ENCODE measurements at regions not wholly inside any gene's neighbourhood (a gene's known extent, or its start where the extent isn't known, plus 50 kb on each side); places are given as distances from the start of the nearest gene placed in this dataset.
"Not testable (repeated sequence)": the region's sequence is repeated elsewhere in the genome, so short reads cannot be mapped to it uniquely, and the experiment has no call there.

DNA sequence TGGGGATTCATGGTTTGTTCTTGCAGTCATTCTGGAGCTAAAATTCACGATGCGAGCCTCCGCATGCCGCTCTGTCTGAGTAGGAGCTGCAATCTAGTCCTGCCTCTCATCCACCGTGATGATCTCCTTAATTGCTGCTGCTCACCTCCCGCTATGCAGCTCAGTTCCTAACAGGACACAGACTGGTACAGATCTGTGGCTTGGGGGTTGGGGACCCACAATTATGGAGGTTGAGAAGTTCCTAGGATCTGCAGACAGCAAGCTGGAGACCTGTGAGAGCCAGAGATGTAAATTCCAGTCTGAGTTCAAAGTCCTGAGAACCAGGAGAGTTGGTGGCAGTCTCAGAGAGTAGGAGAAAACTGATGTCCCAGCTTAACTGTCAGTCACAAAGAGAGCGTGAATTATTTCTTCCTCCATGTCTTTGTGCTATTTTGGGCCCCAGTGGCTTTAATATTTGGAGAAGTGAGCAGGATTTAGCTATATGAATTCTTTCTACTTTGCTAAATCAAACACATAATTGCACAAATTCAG lies 378.7 kb upstream of the MAN1A1 start:
- no peak for DNase-seq

- peak in 1 of 51 donors; percentile 0 for DNase-seq
Observed at GRCh38 chr6:119727504-119728219, 378.1 kb upstream of the MAN1A1 start.

- not testable (repeated sequence) for DNase-seq
Observed at GRCh38 chr6:119726912-119727311, 377.4 kb upstream of the MAN1A1 start.

DNA sequence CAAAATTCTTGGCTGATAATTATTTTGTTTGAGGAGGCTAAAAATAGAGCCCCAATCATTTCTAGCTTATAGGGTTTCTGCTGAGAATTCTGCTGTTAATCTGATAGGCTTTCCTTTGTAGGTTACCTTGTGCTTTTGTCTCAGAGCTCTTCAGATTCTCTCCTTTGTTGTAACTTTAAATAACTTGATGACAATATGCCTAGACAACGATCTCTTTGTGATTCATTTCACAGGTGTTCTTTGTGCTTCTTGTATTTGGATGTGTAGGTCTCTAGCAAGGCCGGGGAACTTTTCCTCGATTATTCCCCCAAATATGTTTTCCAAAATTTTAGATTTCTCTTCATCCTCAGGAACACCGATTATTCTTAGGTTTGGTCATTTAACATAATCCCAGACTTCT lies 376.5 kb upstream of the MAN1A1 start:
- DNase-seq, result no peak

GRCh38 chr6:119720160-119720559 lies 370.6 kb upstream of the MAN1A1 start:
- DNase-seq, result no peak

DNA sequence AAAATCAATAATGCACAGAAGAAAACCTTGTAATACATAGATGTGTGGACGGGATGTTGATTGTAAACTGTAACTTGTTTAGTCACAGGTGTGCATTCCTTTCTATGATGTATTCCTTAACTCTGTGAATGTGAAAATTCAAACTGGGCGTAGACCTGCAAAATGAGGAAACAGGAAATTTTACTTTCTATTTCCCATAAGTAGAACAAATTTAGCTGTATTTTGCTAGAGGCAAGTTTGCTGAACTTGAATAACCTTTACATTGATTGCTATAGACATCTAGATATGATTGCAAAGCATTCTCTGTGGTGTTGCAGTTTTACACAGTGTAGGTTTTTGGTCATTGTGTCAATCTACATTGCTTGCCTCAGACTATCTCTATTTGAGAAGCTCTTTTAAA lies 368.4 kb upstream of the MAN1A1 start:
- DNase-seq, result no peak

- DNase-seq, result no peak
Observed at GRCh38 chr6:119716668-119717270, 367.2 kb upstream of the MAN1A1 start.

- DNase-seq, result no peak
Observed at GRCh38 chr6:119713903-119714302, 364.3 kb upstream of the MAN1A1 start.

DNA sequence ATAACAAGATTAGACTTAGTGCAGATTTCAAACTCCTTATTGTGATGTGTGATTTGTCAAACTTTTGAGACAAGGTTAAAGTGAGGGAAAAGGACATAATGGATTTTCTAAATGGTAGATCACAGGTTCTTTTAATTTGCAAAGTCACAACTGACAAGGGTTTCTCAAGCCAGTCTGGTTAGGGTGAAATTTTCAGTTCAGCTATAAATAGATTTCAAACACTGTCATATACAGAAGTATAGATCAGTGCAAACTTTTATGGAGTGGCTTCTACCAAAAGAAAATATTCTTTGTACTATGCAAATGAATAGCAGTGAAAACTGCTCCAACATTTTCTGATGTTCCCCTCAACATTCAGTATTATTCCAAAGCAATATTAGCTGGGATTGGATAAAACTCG lies 337.1 kb upstream of the MAN1A1 start:
- DNase-seq, result no peak

DNA sequence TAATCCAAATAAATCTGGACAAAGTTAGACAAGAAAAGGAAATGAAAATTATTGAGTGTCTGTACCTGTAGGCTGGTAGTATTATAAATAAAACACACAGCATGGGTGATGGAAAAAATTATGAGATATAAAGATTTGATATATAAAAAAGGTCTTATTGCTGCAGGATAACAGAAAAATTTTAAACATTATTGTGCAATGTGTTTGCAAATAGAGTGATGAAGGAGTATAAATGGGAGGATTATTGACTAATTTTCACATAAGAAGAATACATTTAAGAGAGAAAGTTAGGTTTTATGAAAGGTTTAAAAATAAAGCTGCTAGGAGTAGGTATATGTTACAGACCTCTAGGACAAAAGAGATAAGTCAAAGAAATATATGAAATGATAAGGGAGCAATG lies 336.7 kb upstream of the MAN1A1 start:
- DNase-seq, result no peak

DNA sequence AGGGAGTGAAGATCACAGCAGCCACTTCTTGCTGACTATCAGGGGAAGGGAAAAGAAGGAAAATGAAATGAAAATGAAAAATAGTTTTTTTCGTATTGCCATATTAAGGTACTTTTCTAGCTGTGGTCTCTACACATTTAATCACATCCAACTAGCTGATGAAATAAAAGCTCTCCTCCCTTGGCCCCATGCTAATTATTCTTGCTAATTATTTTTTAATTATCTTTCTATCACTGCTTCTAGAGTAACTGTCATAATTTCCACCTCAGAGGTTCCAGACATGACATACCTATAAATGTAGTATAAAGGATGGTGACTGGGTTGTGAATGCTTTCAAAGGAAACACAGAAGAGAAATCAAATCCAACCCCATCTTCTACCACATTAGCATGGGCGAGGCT lies 334.1 kb upstream of the MAN1A1 start:
- no peak for DNase-seq

GRCh38 chr6:119683031-119683430 lies 333.5 kb upstream of the MAN1A1 start:
- no peak for DNase-seq

DNA sequence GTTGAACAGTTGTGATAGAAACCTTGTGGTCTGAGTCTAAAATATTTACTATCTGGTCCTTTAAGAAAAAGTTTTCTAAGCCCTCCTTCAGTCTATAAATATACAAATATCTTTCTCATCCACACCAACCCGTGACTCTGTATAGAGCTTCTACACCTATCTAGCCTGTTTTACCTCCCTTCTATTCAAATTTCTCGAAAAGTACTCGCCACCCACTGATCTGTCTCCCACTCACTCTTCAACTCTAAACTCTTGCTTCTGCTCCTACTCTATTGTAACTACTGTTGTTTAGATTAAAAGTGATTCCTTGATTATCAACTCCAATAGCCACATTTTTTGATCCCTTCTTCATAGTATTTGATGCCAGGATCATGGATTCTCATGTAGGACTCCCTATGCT lies 329.4 kb upstream of the MAN1A1 start:
- no peak for DNase-seq

- DNase-seq, result no peak
Observed at GRCh38 chr6:119677384-119677783, 327.8 kb upstream of the MAN1A1 start.

DNA sequence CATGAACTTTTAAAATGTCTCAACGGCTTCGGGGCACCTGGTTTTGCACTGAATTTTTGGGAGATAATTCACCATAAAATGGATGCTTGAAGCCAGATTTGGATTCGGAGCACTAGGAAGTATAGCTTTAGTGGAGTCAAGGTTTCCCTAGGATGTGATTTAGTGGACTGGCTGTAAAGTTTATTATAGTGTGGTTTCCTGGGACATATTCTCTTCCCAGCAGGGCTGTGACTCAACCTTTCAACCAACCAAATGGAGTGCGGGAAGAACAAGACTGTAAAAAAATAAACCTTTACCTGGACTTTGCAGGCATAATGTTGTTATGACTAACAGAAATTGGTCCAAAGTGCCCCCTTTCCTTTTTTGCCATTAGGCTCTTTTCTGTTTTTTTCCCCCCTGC lies 327.4 kb upstream of the MAN1A1 start:
- no peak for DNase-seq

GRCh38 chr6:119676230-119676629 lies 326.7 kb upstream of the MAN1A1 start:
- DNase-seq, result no peak

DNA sequence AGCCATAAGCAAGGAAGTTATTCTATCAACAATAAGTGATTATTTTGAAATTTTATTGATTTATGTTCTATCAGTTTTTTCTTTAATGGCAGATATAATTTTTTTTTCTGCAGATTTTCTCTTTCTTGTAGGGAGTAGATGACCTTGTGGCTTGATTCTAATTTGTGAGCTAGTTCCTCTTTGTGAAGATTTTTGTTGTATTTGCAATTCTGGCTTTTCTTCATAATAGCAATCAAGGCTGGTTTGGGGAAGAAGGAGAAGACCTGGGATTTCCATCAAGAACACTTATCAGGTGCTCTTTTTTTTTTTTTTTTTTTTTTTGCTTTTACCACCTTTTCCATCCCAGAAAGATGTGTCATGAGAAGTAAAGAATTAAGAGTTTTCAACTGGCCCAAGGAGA lies 324.2 kb upstream of the MAN1A1 start:
- no peak for DNase-seq

GRCh38 chr6:119672725-119673124 lies 323.2 kb upstream of the MAN1A1 start:
- DNase-seq, result no peak

DNA sequence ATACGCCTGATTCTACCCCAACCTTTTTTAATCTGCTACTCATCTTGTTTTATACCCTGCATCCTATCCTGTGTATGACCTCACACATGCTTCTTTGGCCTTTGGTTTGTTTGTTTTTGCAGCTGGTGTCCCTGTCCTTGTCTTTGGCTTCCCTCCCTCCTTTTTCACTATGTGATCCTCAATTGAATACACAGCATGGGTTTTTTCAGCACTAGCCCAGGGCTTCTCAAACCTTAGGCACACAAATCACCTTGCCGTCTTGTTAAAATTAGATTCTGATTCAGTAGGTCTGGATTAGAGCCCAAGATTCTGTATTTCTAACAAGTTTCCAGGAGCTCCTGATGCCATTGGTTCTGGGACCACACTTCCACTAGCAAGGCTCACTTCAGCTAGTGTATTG lies 321.5 kb upstream of the MAN1A1 start:
- no peak for DNase-seq

- no peak for DNase-seq
Observed at GRCh38 chr6:119669221-119669620, 319.7 kb upstream of the MAN1A1 start.

- DNase-seq, result not testable (repeated sequence)
Observed at GRCh38 chr6:119665432-119665831, 315.9 kb upstream of the MAN1A1 start.

DNA sequence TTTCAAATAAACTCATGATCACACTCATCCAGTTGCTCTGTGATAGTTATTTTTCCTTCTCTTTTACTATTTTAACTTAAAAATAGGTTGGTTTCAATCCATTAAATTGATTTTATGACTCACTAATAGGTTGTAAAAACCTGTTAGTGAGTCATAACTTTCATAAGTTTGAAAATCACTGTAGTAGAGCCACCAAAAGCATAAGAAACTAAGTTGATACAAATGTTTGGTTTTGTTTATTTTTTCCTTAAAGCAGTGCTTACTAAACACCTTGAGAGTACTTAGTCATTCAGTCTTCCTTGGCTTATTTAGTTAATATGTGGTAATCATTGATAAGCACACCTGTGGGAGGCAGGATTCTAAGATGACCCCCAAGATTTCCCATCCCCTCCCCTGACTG lies 312.1 kb upstream of the MAN1A1 start:
- DNase-seq, result no peak

GRCh38 chr6:119661078-119661477 lies 311.5 kb upstream of the MAN1A1 start:
- DNase-seq, result no peak
